Retinal pigment epithelial cell (primary cell): ENCODE measurements at regions not wholly inside any gene's neighbourhood (a gene's known extent, or its start where the extent isn't known, plus 50 kb on each side); places are given as distances from the start of the nearest gene placed in this dataset.
A peak's percentile ranks its signal among the peaks of the same experiment; 100 is the strongest.

ENCODE experiments used
- DNase-seq: peaks from one replicate; pipeline ENCODE4 v3.0.0-alpha.2; 2010; ENCODE audit warnings: low read depth
- H3K4me3 ChIP-seq: 2 replicates; pipeline ENCODE4 v1.5.1; 2011; ENCODE audit warnings: mild to moderate bottlenecking, low read length, control low read depth, moderate library complexity
- CTCF ChIP-seq: conservative IDR thresholded peaks from 2 replicates; pipeline ENCODE4 v1.5.1; 2011; ENCODE audit warnings: low read depth, low read length, control low read depth, inconsistent platforms

- TF ChIP-seq CTCF = no peak
- no peak for DNase-seq
- no peak overlapping the region for H3K4me3 ChIP-seq
These were observed 1423.9 kb upstream of the PRMT6 start for GRCh38 chr1:105632342-105633196.

DNA sequence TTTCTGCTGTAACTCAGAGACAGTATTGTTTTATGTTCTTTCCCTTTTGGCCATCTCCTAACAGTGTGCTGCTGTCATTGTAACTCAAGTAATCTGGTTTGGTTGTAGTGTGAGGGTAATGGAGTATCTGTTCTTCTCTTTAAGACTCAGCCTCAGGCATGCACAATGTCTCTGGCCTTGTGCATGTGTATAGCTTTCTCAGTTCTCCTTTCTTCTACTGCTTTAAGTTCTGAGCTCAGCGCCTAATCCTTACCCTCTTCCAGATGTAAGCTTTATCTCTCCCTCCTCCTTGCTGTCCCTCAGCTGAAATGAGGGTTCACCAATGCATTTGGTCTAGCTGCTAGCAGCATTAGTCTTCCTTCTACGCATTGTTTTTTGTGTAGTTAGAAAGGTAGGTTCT is 1420.4 kb upstream of the PRMT6 start:
- no peak for DNase-seq
- no peak overlapping the region for H3K4me3 ChIP-seq
- no peak for TF ChIP-seq CTCF

- H3K4me3 ChIP-seq = no peak overlapping the region
- no peak for TF ChIP-seq CTCF
- DNase-seq = no peak
These were observed 1415.1 kb upstream of the PRMT6 start for GRCh38 chr1:105641407-105641806.

DNA sequence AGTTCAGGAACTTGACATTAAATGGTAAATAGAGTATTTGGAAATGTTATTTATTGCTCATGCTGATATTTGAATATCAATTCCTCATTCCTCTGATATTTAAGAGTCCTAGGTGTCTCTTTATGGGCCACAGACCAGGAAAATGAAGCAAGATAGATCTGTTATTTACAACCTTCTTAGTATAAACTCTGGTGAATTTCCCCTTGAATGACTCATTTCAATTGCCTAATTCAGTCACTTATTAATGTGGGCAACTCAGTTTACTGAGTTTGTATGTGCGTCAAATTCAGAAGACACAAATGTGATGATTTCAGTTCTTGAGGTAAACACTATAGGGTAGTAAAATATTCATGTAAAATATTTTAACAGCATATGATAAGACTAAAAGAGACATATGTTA is 1404.4 kb upstream of the PRMT6 start:
- no peak for TF ChIP-seq CTCF
- no peak overlapping the region for H3K4me3 ChIP-seq
- no peak for DNase-seq

GRCh38 chr1:105655032-105655431 is 1401.4 kb upstream of the PRMT6 start:
- no peak for DNase-seq
- no peak overlapping the region for H3K4me3 ChIP-seq
- TF ChIP-seq CTCF = no peak

DNA sequence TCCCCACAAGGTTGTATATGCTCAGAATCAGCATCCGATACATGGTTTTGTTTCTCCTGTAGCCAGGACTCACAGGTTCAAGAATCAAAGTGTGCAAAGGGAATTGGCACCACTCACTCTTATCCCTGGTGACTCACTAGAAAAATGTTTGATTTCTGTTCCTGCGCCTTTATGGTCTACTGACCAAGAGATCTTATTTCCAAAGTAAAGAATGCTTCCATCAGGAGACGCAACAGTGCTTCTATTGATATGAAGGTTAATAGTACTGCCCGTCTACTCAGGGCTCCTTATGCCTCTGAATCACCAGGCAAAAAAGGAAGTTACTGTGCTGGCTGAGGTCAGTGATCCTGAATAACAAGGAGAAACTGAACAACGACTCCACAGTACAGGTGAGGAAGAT is 1392.0 kb upstream of the PRMT6 start:
- DNase-seq = peak; percentile 79
- no peak for TF ChIP-seq CTCF
- no peak overlapping the region for H3K4me3 ChIP-seq

DNA sequence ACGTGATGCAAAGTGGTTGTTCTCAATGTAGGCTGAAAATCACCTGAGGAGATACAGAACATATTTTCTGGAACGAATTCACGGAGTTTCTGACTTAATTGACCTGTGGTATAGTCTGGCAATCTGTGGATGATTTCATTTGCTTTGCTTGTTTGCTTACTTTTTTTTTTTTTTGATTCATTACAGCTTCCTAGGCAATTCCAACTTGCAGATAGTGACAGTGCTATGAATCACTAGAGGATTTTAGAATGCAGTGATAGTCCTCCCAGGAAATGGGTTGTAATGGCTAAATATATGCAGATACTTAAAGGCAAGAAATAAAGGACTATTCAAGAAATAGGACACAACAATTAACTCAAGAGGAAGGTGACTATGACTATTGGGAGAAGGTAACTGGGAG is 1378.1 kb upstream of the PRMT6 start:
- no peak for TF ChIP-seq CTCF
- H3K4me3 ChIP-seq = no peak overlapping the region
- no peak for DNase-seq
